GM12878 (cell line): ENCODE measurements at regions not wholly inside any gene's neighbourhood (a gene's known extent, or its start where the extent isn't known, plus 50 kb on each side); places are given as distances from the start of the nearest gene placed in this dataset.
A peak's percentile ranks its signal among the peaks of the same experiment; 100 is the strongest.

Experiments used
- ATAC-seq: fragments of 200-7000 bp; cut with Tn5 transposase; 3 replicates; pipeline ENCODE4 v1.9.1; 2020; ENCODE audit warnings: mild to moderate bottlenecking, moderate library complexity
- BruUV-seq: library from RNA; stranded (reverse); fragments of 400-500 nt; replicated peaks from 2 replicates; lab custom pipeline; 2021; lab: Mats Ljungman, UMichigan
- CTCF ChIA-PET: fragments of 300-600 bp; sonication (Branson Sonifier 250); formaldehyde crosslinking; extraction: SDS; loops from one replicate; lab custom pipeline; 2021; ENCODE audit warnings: inconsistent platforms; lab: Yijun Ruan, JAX
- POLR2A ChIA-PET: fragments of 350-600 bp; formaldehyde crosslinking; extraction: SDS; loops from one replicate; lab custom pipeline; 2021; ENCODE audit warnings: inconsistent platforms; lab: Charles Lee
- RAD21 ChIA-PET: fragments of 300-600 bp; sonication (Branson Sonifier 250); formaldehyde crosslinking; loops from one replicate; lab custom pipeline; 2023; ENCODE audit warnings: antibody characterized with exemption; ENCODE audit not compliant: unreplicated experiment; lab: Charles Lee
- SMC1A ChIA-PET: fragments of 300-600 bp; sonication (Branson Sonifier 250); formaldehyde crosslinking; loops from one replicate; lab custom pipeline; 2023; ENCODE audit not compliant: unreplicated experiment, uncharacterized antibody; lab: Charles Lee
- DNase-seq: peaks from one replicate; pipeline ENCODE4 v3.0.0-alpha.2; 2011; ENCODE audit warnings: low read depth, low spot score
- FAIRE-seq: peaks from 3 replicates; lab custom pipeline; 2011; peaks lifted over from hg19 to GRCh38; lab: Jason Lieb, UNC
- H2AFZ ChIP-seq: 2 replicates; pipeline ENCODE4 v1.6.0; 2011; ENCODE audit warnings: low read depth, low read length, control low read depth; ENCODE audit not compliant: control insufficient read depth
- H3K27ac ChIP-seq: 2 replicates; pipeline ENCODE4 v1.5.1; 2011; ENCODE audit warnings: control low read depth; ENCODE audit not compliant: control insufficient read depth, insufficient read depth
- H3K27me3 ChIP-seq, 2 experiments: replicated peaks in 1 of 2; 2 replicates each; pipeline versions ENCODE4 v1.6.0 to v1.6.1; 2011; ENCODE audit warnings: low read length in 1 of 2; ENCODE audit not compliant: control insufficient read depth in 2 of 2, insufficient read depth in 2 of 2
- H3K36me3 ChIP-seq, 2 experiments: 2 replicates each; pipeline ENCODE4 v1.5.1; 2011; ENCODE audit warnings: low read length in 1 of 2; ENCODE audit not compliant: control insufficient read depth in 2 of 2, insufficient read depth in 2 of 2
- H3K4me1 ChIP-seq: 2 replicates; pipeline ENCODE4 v1.6.1; 2011; ENCODE audit warnings: mild to moderate bottlenecking, low read length, moderate library complexity, mixed read lengths; ENCODE audit not compliant: control insufficient read depth, insufficient read depth
- H3K4me2 ChIP-seq: 2 replicates; pipeline ENCODE4 v1.6.0; 2011; ENCODE audit warnings: control low read depth; ENCODE audit not compliant: control insufficient read depth, insufficient read depth
- H3K4me3 ChIP-seq: fragments of 200-600 bp; sonication (generic); 2 replicates; pipeline ENCODE4 v1.5.1; 2016
- H3K79me2 ChIP-seq: 2 replicates; pipeline ENCODE4 v1.6.0; 2011; ENCODE audit warnings: low read length; ENCODE audit not compliant: control insufficient read depth, insufficient read depth
- H3K9ac ChIP-seq: 2 replicates; pipeline ENCODE4 v1.8.0; 2011; ENCODE audit warnings: low read length, control low read depth, mixed read lengths; ENCODE audit not compliant: control insufficient read depth, insufficient read depth
- H3K9me3 ChIP-seq: replicated peaks from 3 replicates; pipeline ENCODE4 v1.5.1; 2011; ENCODE audit warnings: mild to moderate bottlenecking, low read length; ENCODE audit not compliant: control insufficient read depth, insufficient read depth
- H4K20me1 ChIP-seq: 2 replicates; pipeline ENCODE4 v1.6.0; 2011; ENCODE audit not compliant: control insufficient read depth, insufficient read depth
- BMI1 ChIP-seq: fragments of 450-650 bp; IDR thresholded peaks from 2 replicates; pipeline ENCODE4 v1.6.1; 2016; ENCODE audit warnings: mild to moderate bottlenecking, moderate library complexity, borderline replicate concordance
- ESRRA ChIP-seq: IDR thresholded peaks from 2 replicates; pipeline ENCODE4 v1.6.1; 2012; ENCODE audit warnings: mild to moderate bottlenecking, low read length, improper control_type of control experiment
- IRF4 ChIP-seq: IDR thresholded peaks from 2 replicates; pipeline ENCODE4 v1.6.1; 2011; ENCODE audit warnings: low read depth, low read length
- NRF1 ChIP-seq: conservative IDR thresholded peaks from 2 replicates; pipeline ENCODE4 v1.6.1; 2011; ENCODE audit warnings: mild to moderate bottlenecking, low read depth, low read length, improper control_type of control experiment
- RAD51 ChIP-seq: fragments of 450-650 bp; IDR thresholded peaks from 2 replicates; pipeline ENCODE4 v1.6.1; 2016; ENCODE audit warnings: moderate library complexity, mild to moderate bottlenecking, inconsistent platforms
- SMAD1 ChIP-seq: fragments of 450-650 bp; IDR thresholded peaks from 2 replicates; pipeline ENCODE4 v1.6.1; 2018; ENCODE audit warnings: mild to moderate bottlenecking, low read depth; ENCODE audit not compliant: partially characterized antibody
- SP1 ChIP-seq: IDR thresholded peaks from one replicate; pipeline ENCODE4 v1.6.1; 2011; ENCODE audit warnings: low read depth, low read length
- SPI1 ChIP-seq: IDR thresholded peaks from 2 replicates; pipeline ENCODE4 v1.6.1; 2011; ENCODE audit warnings: low read depth, mild to moderate bottlenecking, low read length, moderate library complexity, borderline replicate concordance; ENCODE audit not compliant: insufficient read depth
- SREBF1 ChIP-seq: IDR thresholded peaks from 2 replicates; pipeline ENCODE4 v1.6.1; 2012; ENCODE audit warnings: mild to moderate bottlenecking, low read length
- WGBS: methylation state at CpG from one replicate; pipeline ENCODE4 v1.1.6; 2016; ENCODE audit warnings: low lambda C conversion rate; ENCODE audit not compliant: insufficient replicate concordance, insufficient coverage; ENCODE audit errors: missing lambda C conversion rate; 5-methylcytosine and 5-hydroxymethylcytosine counted together
- in situ Hi-C: fragments of 300-500 bp; cut with MboI; formaldehyde crosslinking; loops from 9 replicates; pipeline ENCODE4 v1.14.3; 2018; ENCODE audit warnings: mixed read lengths
- intact Hi-C: fragments of 100-400 bp; cut with micrococcal nuclease; formaldehyde crosslinking; loops from one replicate; pipeline ENCODE4 v1.14.2; 2022; ENCODE audit not compliant: unreplicated experiment
- TF ChIP-seq, protein P1 (sequence below): fragments of 450-650 bp; IDR thresholded peaks from 2 replicates; pipeline ENCODE4 v1.6.1; 2017; ENCODE audit warnings: mild to moderate bottlenecking, moderate library complexity
- TF ChIP-seq, protein P2 (sequence below): fragments of 450-650 bp; conservative IDR thresholded peaks from 2 replicates; pipeline ENCODE4 v1.6.1; 2017; ENCODE audit warnings: mild to moderate bottlenecking, moderate library complexity
- TF ChIP-seq, protein P3 (sequence below): IDR thresholded peaks from 2 replicates; pipeline ENCODE4 v1.6.1; 2012; ENCODE audit warnings: low read depth, low read length, improper control_type of control experiment
- TF ChIP-seq, protein P4 (sequence below): fragments of 450-650 bp; IDR thresholded peaks from 2 replicates; pipeline ENCODE4 v1.6.1; 2017; ENCODE audit warnings: low read depth, mild to moderate bottlenecking, moderate library complexity

DNA sequence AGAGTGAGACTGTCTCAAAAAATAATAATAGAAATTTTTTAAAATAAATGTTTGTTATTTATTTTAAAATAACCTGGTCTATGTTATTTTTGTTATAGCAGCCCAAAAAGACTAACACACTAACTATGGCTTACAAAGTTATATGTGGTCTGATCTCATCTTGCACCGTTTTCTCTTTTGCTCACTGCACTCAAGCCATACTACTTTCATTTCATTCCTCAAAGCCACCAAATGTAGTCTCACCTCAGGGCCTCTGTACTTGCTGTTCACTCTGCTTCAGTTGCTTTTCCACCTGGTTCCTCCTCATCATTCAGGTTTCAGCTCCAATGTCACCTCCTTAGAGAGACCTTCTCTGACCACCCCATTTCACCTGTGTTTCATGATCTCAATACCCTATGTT, 55.2 kb upstream of the MDM1 start:
- peak; percentile 78 for ATAC-seq
- TF ChIP-seq ESRRA (no peak), SREBF1 (no peak), BMI1 (no peak), NRF1 (no peak), RAD51 (no peak), SP1 (no peak), IRF4 (no peak), SMAD1 (no peak), SPI1 (no peak)
- TF ChIP-seq, protein P1, sequence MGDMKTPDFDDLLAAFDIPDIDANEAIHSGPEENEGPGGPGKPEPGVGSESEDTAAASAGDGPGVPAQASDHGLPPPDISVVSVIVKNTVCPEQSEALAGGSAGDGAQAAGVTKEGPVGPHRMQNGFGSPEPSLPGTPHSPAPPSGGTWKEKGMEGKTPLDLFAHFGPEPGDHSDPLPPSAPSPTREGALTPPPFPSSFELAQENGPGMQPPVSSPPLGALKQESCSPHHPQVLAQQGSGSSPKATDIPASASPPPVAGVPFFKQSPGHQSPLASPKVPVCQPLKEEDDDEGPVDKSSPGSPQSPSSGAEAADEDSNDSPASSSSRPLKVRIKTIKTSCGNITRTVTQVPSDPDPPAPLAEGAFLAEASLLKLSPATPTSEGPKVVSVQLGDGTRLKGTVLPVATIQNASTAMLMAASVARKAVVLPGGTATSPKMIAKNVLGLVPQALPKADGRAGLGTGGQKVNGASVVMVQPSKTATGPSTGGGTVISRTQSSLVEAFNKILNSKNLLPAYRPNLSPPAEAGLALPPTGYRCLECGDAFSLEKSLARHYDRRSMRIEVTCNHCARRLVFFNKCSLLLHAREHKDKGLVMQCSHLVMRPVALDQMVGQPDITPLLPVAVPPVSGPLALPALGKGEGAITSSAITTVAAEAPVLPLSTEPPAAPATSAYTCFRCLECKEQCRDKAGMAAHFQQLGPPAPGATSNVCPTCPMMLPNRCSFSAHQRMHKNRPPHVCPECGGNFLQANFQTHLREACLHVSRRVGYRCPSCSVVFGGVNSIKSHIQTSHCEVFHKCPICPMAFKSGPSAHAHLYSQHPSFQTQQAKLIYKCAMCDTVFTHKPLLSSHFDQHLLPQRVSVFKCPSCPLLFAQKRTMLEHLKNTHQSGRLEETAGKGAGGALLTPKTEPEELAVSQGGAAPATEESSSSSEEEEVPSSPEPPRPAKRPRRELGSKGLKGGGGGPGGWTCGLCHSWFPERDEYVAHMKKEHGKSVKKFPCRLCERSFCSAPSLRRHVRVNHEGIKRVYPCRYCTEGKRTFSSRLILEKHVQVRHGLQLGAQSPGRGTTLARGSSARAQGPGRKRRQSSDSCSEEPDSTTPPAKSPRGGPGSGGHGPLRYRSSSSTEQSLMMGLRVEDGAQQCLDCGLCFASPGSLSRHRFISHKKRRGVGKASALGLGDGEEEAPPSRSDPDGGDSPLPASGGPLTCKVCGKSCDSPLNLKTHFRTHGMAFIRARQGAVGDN: no peak
- TF ChIP-seq, protein P2, sequence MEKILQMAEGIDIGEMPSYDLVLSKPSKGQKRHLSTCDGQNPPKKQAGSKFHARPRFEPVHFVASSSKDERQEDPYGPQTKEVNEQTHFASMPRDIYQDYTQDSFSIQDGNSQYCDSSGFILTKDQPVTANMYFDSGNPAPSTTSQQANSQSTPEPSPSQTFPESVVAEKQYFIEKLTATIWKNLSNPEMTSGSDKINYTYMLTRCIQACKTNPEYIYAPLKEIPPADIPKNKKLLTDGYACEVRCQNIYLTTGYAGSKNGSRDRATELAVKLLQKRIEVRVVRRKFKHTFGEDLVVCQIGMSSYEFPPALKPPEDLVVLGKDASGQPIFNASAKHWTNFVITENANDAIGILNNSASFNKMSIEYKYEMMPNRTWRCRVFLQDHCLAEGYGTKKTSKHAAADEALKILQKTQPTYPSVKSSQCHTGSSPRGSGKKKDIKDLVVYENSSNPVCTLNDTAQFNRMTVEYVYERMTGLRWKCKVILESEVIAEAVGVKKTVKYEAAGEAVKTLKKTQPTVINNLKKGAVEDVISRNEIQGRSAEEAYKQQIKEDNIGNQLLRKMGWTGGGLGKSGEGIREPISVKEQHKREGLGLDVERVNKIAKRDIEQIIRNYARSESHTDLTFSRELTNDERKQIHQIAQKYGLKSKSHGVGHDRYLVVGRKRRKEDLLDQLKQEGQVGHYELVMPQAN: no peak
- TF ChIP-seq, protein P3, sequence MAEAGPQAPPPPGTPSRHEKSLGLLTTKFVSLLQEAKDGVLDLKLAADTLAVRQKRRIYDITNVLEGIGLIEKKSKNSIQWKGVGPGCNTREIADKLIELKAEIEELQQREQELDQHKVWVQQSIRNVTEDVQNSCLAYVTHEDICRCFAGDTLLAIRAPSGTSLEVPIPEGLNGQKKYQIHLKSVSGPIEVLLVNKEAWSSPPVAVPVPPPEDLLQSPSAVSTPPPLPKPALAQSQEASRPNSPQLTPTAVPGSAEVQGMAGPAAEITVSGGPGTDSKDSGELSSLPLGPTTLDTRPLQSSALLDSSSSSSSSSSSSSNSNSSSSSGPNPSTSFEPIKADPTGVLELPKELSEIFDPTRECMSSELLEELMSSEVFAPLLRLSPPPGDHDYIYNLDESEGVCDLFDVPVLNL: no peak
- TF ChIP-seq, protein P4, sequence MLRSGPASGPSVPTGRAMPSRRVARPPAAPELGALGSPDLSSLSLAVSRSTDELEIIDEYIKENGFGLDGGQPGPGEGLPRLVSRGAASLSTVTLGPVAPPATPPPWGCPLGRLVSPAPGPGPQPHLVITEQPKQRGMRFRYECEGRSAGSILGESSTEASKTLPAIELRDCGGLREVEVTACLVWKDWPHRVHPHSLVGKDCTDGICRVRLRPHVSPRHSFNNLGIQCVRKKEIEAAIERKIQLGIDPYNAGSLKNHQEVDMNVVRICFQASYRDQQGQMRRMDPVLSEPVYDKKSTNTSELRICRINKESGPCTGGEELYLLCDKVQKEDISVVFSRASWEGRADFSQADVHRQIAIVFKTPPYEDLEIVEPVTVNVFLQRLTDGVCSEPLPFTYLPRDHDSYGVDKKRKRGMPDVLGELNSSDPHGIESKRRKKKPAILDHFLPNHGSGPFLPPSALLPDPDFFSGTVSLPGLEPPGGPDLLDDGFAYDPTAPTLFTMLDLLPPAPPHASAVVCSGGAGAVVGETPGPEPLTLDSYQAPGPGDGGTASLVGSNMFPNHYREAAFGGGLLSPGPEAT: no peak

More for the DNA sequence above, 55.2 kb upstream of the MDM1 start:
- Histone ChIP-seq H3K4me1 (no peaks in the 10 kb centered on the region), H3K36me3 (no peaks in the 10 kb centered on the region; a peak in 1 of 4 replicates), H3K4me3 (no peak overlapping the region), H3K9ac (no peak overlapping the region), H3K79me2 (no peaks in the 10 kb centered on the region), H3K27me3 (no peaks in the 10 kb centered on the region), H3K27ac (no peak overlapping the region), H4K20me1 (no peaks in the 10 kb centered on the region), H2AFZ (no peak overlapping the region), H3K9me3 (peaks cover 7% of the 10 kb centered on the region; the same call in 2 of the 3 replicates), H3K4me2 (no peak overlapping the region)
- in situ Hi-C loops: no loop called here
- DNase-seq (no peak), FAIRE-seq (no peak)
- WGBS: 47% methylated on average over 1 of the region's 1 CpG
- POLR2A ChIA-PET: interaction anchor here (1.5 kb wide), 1 partner anchor 8 kb away, joined by 3 read pairs; no protein-coding TSS in a partner anchor
- CTCF ChIA-PET: interaction anchor here (0.6 to 1.2 kb wide), 3 partner anchors 9 to 770 kb away, joined by 3 to 4 read pairs (median 3); no protein-coding TSS in a partner anchor
- RAD21 ChIA-PET: interaction anchor here (0.6 kb wide), 1 partner anchor 14 kb away, joined by 3 read pairs; no protein-coding TSS in a partner anchor
- no TSS peak for BruUV-seq
- intact Hi-C loops: no loop called here
- SMC1A ChIA-PET: interaction anchor here (1.0 to 4.6 kb wide), 3 partner anchors 11 to 78 kb away, joined by 3 to 38 read pairs (median 4); no protein-coding TSS in a partner anchor
